Endothelial cell of umbilical vein (primary cell): ENCODE measurements at regions not wholly inside any gene's neighbourhood (a gene's known extent, or its start where the extent isn't known, plus 50 kb on each side); places are given as distances from the start of the nearest gene placed in this dataset.
"Not testable (repeated sequence)": the region's sequence is repeated elsewhere in the genome, so short reads cannot be mapped to it uniquely, and the experiment has no call there.

Experiments used
- JUN ChIP-seq: IDR thresholded peaks from 2 replicates; pipeline ENCODE4 v1.6.1; 2011; ENCODE audit warnings: borderline replicate concordance, low read depth; ENCODE audit not compliant: insufficient read length, insufficient read depth
- POLR2A ChIP-seq: IDR thresholded peaks from 2 replicates; pipeline ENCODE4 v1.6.1; 2012; ENCODE audit warnings: low read depth, mild to moderate bottlenecking, control low read depth, low read length
- POLR2AphosphoS5 ChIP-seq: IDR thresholded peaks from 2 replicates; pipeline ENCODE4 v1.6.1; 2012; ENCODE audit warnings: low read depth, mild to moderate bottlenecking, control low read depth, low read length, moderate library complexity; ENCODE audit not compliant: insufficient read depth

DNA sequence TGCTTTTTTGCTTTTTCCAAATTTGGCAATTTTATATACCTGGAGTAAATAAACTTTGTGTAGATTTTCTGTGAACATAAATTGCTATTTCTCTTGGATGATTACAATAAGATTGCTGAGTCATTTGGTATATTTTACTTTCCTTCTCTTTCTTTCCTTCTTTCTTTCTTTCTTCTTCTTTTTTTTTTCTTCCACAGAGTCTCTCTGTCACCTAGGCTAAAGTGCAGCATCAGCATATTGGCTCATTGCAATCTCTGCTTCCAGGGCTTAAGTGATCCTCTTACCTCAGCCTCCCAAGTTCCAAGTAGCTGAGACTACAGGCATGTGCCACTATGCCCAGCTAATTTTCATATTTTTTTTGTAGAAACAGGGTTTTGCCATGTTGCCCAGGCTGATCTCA lies 201.2 kb upstream of the OR4C13 start:
- not testable (repeated sequence) for TF ChIP-seq JUN, POLR2A, POLR2AphosphoS5
